ENCODE measurements at regions not wholly inside any gene's neighbourhood (a gene's known extent, or its start where the extent isn't known, plus 50 kb on each side); places are given as distances from the start of the nearest gene placed in this dataset.

DNA sequence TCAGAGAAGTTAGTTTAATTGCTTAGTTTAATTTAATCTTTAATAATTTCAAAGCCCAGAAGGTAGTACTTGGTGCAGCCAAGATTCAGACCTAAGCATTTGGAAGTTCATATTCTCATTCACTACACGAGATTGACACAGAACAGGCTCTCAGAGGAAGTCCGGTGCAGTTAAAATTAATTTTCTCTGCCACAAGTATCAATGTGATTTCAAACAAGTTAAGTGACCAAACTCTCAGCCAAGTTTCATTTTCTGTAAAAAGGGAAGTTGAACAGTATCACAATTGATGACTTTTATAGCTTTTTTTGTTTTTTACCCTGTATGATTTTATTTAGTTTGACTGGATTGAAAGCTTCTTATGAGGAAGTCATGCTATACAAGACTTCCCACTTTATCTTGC is 1494.9 kb upstream of the LRRTM3 start:
- TF ChIP-seq, protein P1, sequence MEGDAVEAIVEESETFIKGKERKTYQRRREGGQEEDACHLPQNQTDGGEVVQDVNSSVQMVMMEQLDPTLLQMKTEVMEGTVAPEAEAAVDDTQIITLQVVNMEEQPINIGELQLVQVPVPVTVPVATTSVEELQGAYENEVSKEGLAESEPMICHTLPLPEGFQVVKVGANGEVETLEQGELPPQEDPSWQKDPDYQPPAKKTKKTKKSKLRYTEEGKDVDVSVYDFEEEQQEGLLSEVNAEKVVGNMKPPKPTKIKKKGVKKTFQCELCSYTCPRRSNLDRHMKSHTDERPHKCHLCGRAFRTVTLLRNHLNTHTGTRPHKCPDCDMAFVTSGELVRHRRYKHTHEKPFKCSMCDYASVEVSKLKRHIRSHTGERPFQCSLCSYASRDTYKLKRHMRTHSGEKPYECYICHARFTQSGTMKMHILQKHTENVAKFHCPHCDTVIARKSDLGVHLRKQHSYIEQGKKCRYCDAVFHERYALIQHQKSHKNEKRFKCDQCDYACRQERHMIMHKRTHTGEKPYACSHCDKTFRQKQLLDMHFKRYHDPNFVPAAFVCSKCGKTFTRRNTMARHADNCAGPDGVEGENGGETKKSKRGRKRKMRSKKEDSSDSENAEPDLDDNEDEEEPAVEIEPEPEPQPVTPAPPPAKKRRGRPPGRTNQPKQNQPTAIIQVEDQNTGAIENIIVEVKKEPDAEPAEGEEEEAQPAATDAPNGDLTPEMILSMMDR (IDR thresholded peaks at IDR 0.05; ENCODE audit: insufficient read depth, low read length, poor library complexity, severe bottlenecking), result no peak
- TF ChIP-seq EZH2phosphoT487 (conservative IDR thresholded peaks at IDR 0.05; ENCODE audit: low read length), result no peak
